ENCODE measurements at regions not wholly inside any gene's neighbourhood (a gene's known extent, or its start where the extent isn't known, plus 50 kb on each side); places are given as distances from the start of the nearest gene placed in this dataset.
"Not testable (repeated sequence)": the region's sequence is repeated elsewhere in the genome, so short reads cannot be mapped to it uniquely, and the experiment has no call there.

- no peak for DNase-seq (ENCODE audit: low read depth in 2 of 2)
These were observed 108.3 kb upstream of the ARSJ start for GRCh38 chr4:114087596-114088230.

GRCh38 chr4:114088481-114088880, 109.0 kb upstream of the ARSJ start:
- no peak for DNase-seq (ENCODE audit: low read depth in 2 of 2)

GRCh38 chr4:114091546-114091945, 112.1 kb upstream of the ARSJ start:
- no peak for DNase-seq (ENCODE audit: low read depth in 2 of 2)

- DNase-seq (ENCODE audit: low read depth in 2 of 2): no peak
These were observed 113.8 kb upstream of the ARSJ start for GRCh38 chr4:114093221-114093715.

GRCh38 chr4:114100288-114101031, 121.0 kb upstream of the ARSJ start:
- no peak for DNase-seq (ENCODE audit: low read depth in 2 of 2)

GRCh38 chr4:114103908-114104307, 124.5 kb upstream of the ARSJ start:
- DNase-seq (ENCODE audit: low read depth in 2 of 2): no peak

GRCh38 chr4:114108869-114109268, 129.4 kb upstream of the ARSJ start:
- DNase-seq (ENCODE audit: low read depth in 2 of 2): no peak

- no peak for DNase-seq (ENCODE audit: low read depth in 2 of 2)
These were observed 130.3 kb upstream of the ARSJ start for GRCh38 chr4:114109776-114110175.

- no peak for DNase-seq (ENCODE audit: low read depth in 2 of 2)
These were observed 136.1 kb upstream of the ARSJ start for GRCh38 chr4:114115526-114115925.

- DNase-seq (ENCODE audit: low read depth in 2 of 2): no peak
These were observed 137.4 kb upstream of the ARSJ start for GRCh38 chr4:114116861-114117260.

- no peak for DNase-seq (ENCODE audit: low read depth in 2 of 2)
These were observed 141.8 kb upstream of the ARSJ start for GRCh38 chr4:114121221-114121620.

GRCh38 chr4:114132199-114132598, 152.8 kb upstream of the ARSJ start:
- DNase-seq (ENCODE audit: low read depth in 2 of 2): no peak

- no peak for DNase-seq (ENCODE audit: low read depth in 2 of 2)
These were observed 153.4 kb upstream of the ARSJ start for GRCh38 chr4:114132830-114133229.

- DNase-seq (ENCODE audit: low read depth in 2 of 2): no peak
These were observed 156.6 kb upstream of the ARSJ start for GRCh38 chr4:114136069-114136468.

GRCh38 chr4:114137984-114138383, 158.5 kb upstream of the ARSJ start:
- no peak for DNase-seq (ENCODE audit: low read depth in 2 of 2)

- no peak for DNase-seq (ENCODE audit: low read depth in 2 of 2)
These were observed 167.6 kb upstream of the ARSJ start for GRCh38 chr4:114146947-114147618.

GRCh38 chr4:114147619-114148208, 168.3 kb upstream of the ARSJ start:
- not testable (repeated sequence) for DNase-seq (ENCODE audit: low read depth in 2 of 2)

- DNase-seq (ENCODE audit: low read depth in 2 of 2): not testable (repeated sequence)
These were observed 169.1 kb upstream of the ARSJ start for GRCh38 chr4:114148372-114149070.

GRCh38 chr4:114156371-114156770, 176.9 kb upstream of the ARSJ start:
- no peak for DNase-seq (ENCODE audit: low read depth in 2 of 2)

- no peak for DNase-seq (ENCODE audit: low read depth in 2 of 2)
These were observed 182.4 kb upstream of the ARSJ start for GRCh38 chr4:114161809-114162208.

- DNase-seq (ENCODE audit: low read depth in 2 of 2): no peak
These were observed 183.6 kb upstream of the ARSJ start for GRCh38 chr4:114163051-114163450.

- DNase-seq (ENCODE audit: low read depth in 2 of 2): no peak
These were observed 194.5 kb upstream of the ARSJ start for GRCh38 chr4:114173968-114174367.
